Posterior vena cava (tissue), 2 donors: ENCODE measurements at regions not wholly inside any gene's neighbourhood (a gene's known extent, or its start where the extent isn't known, plus 50 kb on each side); places are given as distances from the start of the nearest gene placed in this dataset.
"Not testable (repeated sequence)": the region's sequence is repeated elsewhere in the genome, so short reads cannot be mapped to it uniquely, and the experiment has no call there.

Experiments
- DNase-seq: peaks from one replicate; pipeline ENCODE4 v3.0.0-alpha.2; 2020; ENCODE audit warnings: low spot score
- intact Hi-C, 2 donors: fragments of 100-400 bp; cut with DNase I; formaldehyde crosslinking; loops; one replicate each; pipeline versions ENCODE4 v1.14.1 to v1.14.2; 2022 to 2023
- donor health status: DM: yes; HTN: yes; CAD: no.
- donor health status: DM: yes; HTN: yes; CAD: no.

DNA sequence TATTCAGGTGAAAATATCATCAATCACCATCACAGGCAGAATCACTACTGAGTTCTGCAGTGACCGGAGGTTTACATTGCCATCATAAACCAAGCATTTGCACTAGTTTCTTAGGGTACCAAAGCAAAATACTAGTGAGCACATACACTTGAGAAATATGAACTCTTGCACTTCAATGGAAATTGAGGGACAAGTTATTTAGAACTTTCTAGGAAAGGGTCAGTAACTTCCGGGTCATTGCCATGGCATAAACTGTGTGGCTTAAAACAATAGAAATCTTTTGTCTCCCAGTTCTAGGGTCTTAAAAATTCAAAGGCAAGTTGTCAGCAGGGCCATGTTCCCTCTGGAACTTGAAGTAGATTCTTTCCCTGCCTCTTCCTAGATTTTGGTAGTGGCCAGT is 197.5 kb downstream of the ZC3H11B start:
- DNase-seq, result no peak
- intact Hi-C loops, result no loop called here

DNA sequence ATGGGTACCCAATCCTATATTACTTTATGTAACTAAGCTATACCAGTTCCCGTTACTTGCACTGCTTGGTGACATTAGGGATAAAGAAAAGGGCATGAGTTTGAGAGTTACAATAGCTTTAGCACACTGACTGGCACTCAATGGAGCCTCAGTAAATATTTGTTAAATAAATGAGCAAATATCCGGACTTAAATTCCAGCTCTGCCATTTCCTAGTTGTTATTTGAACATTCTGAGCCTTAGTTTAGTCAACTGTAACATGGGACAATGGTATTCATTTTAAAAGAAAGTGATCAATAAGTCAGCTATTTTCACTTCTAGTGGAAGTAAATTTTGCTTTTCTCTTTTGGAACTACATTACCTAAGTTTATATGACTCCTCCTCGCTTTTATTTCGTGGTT is 198.7 kb downstream of the ZC3H11B start:
- DNase-seq, result no peak
- intact Hi-C loops, result no loop called here

DNA sequence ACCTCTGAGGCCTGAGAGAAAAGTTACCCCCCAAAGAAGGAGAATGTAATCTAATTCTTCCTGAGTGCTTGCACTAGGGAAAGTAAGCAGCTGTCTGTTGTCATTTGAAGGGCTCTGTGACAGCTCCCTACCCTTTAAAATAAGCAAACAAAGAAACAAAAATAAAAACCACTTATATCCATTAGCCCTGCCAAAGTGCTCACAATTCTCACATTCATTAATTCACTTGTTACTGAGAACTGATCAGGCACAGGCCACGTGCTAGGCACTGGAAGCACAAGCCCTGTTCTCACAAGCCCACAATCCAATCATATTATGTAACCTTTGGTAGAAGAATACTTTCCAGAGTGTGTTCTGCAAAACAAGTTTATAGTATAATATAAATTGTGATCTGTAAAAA is 199.4 kb downstream of the ZC3H11B start:
- DNase-seq, result no peak
- intact Hi-C loops, result no loop called here

DNA sequence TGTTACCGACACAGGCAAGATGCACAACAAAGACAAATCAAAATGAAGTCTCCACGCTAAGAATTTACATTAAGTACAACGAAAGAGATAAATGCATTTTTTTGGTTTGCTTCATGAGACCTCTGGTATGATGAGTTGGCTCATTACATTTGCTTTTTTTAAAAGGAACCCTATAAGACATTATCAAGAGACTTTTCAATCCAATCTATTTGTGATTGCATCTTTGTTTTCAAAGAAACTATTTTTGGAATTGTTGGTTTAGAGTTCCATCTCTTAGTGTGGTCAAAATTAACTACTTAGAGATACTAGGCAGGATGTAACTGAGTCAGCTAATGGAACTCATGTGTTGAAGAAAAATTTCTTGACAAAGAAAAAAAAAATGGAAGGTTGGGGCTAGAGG is 200.1 kb downstream of the ZC3H11B start:
- intact Hi-C loops, result no loop called here
- DNase-seq, result no peak

DNA sequence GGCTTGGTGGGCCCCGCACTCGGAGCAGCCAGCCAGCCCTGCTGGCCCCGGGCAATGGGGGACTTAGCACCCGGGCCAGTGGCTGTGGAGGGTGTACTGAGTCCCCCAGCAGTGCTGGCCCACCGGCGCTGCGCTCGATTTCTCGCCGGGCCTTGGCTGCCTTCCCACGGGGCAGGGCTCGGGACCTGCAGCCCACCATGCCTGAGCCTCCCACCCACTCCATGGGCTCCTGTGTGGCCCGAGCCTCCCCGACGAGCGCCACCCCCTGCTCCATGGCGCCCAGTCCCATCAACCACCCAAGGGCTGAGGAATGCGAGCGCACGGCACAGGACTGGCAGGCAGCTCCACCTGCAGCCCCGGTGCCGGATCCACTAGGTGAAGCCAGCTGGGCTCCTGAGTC is 202.2 kb downstream of the ZC3H11B start:
- DNase-seq, intact Hi-C loops: not testable (repeated sequence)

DNA sequence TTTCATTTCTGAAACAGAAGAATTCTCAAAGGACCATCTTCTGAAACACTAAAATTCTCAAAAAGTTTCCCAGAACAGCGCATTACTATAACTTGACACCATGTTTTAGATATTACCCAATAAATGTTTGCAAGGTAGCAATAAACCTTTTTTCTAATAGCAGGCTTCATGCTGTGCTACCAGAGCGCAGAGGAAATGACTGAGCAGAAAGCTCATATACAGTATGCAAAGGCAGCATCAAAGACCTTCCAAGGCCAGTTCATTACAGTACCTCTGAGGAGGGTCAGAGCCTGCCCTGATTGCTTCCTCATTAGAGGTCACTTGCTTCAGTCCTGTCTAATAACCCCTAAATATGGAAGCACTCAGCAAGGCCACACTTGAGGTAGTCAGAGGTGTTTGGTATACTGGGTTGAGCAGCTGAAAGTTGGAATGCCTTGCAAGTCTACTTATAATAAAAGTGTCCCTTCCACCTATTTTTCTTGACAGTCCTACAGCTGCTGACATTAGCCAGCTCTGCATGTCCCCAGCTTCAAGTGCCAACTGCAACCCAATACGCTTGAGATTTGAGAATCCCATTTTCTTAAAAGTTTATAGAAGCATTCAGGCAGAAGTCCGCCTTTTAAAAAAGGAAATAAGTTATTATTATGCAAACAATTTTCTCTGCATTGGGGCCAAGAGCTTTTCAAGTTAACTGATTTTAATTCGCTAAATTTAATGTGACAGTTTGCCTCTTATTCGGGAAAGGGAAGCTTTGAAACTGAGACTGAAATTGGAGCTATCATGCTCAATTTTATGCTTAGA is 207.2 kb downstream of the ZC3H11B start:
- intact Hi-C loops, result no loop called here
- no peak for DNase-seq

DNA sequence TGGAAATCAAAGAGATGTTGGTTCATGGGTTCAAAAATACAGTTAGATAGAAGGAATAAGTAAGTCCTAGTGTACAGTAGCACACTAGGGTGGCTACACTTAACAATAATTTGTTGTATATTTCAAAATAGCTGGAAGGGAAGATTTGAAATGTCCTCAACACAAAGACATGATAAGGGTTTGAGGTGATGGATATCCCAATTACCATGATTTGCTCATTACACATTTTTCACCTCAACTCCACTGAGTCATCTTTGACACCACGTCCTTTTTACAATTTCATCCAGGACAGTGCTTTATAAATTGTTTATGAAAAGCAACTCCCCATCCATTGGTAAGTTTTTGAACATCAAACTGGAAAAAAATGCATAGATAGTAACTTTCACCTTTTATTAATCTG is 208.3 kb downstream of the ZC3H11B start:
- DNase-seq, result no peak
- intact Hi-C loops, result no loop called here

DNA sequence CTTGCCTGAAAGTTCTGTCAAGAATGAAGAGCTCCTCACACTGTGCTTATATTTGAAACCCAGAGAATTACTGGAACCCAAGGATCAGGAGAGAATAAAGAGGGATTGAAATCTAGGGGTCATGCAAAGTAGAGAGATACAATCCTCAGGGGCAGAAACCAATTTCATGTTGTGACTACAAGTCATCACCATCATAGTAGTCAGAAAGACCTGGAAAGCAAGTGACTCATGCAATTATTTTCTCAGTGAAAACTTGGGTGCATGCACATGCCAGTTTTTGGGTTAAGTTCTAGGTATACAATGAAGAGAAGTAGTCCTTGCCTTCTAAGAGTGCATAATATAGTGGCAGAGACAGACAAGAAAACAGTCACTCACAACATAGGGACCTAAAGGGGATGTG is 210.0 kb downstream of the ZC3H11B start:
- DNase-seq, result no peak
- intact Hi-C loops, result no loop called here

DNA sequence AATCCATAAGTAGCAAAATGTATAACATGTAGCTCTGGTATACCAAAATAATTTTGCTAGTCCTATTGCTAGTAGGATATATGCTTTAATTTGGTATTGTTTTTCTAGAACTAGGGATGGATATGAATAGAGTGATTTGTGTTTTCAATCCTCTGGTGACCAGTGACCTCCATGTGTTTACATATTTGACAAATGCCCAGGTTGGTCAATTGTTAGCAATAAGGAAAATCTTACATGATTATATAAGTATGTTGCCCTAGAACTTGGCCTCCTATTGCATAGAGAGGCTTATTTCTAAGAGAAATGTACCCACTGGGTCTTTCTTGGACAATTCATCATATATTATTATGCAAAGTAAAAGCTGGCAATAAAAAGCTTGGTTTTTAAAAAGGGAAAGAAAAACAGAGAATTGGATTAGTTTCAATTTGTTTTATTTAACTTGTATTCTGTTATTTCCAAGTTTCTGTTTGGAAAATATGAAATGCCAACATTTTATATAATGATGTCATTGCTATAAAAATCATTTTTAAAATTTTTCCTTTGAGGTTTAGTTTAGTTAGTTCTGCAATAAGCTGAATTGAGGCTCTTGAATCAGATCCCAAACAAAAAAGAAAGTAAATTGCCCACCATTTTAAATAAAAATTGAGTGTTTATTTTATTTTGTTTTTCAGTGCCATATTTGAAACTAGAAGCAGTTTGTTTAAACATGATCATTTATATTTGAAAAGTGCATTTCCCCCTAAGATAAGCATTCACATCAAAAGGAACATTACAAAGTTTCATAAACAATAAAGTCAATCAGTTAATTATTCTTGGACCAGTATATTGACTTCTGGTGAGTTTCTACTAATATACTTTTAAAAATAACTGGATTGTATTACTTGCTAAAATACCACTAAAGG is 210.9 kb downstream of the ZC3H11B start:
- intact Hi-C loops, result no loop called here
- DNase-seq, result no peak

DNA sequence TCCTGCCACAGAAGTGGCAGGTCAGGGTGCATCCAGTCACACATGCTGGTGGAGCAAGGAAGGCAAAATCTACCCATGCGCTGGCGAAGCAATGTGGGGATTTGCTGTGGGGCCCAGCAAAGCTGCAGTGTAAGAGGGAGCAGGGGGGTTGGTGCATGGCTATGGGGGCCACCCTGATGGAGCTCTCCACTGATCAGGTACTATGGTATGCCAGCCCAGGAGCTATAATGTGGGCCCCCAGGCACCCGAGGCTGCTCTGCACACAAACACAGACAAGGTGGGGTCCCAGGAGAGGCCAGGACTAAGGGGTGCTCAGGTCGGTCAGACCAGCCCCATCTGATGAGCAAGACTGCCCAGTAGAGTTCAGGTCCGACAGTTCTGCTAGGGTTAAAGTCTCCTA is 213.5 kb downstream of the ZC3H11B start:
- DNase-seq, result no peak
- intact Hi-C loops, result no loop called here

DNA sequence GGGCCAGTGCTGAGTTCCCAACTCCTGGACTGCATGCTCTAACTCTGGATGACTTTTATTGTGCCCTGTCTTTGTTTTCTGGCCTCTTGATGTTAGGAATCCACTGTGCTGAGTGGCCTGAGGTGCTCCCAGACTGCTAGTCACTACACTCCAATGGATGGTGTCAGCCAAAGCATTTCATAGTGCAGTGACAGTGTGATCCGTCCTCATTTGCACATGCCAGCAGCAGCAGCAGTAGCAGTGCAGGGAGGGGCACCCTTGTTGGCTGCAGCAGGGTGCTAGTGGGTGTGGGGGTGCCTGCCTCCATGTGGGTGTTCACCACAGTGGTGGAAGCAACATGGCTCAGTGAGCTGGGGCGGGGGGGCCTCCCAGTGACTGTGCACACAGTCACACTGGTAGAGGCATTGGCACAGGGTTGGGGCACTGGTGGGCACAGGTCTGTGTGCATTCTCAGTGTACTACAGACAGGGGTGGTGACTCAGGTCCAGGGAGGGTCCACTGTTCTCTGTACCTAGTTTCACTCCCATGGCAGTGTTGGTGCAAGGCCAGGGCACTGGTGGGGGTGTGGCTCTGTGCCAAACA is 214.0 kb downstream of the ZC3H11B start:
- intact Hi-C loops, result no loop called here
- DNase-seq, result no peak

DNA sequence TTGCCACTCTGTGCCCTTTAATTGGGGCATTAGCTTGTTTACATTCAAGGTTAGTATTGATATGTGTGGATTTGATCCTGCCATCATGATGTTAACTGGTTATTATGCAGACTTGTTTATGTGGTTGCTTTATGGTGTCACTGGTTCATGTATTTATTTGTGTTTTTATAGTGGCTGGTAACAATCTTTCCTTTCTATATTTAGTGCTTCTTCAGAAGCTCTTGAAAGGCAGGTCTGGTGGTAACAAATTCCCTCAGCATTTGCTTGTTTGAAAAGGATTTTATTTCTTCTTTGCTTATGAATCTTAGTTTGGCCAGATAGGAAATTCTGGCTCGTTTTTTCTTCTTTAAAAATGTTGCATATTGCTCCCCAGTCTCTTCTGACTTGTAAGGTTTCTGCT is 215.4 kb downstream of the ZC3H11B start:
- intact Hi-C loops, result no loop called here
- DNase-seq, result no peak

DNA sequence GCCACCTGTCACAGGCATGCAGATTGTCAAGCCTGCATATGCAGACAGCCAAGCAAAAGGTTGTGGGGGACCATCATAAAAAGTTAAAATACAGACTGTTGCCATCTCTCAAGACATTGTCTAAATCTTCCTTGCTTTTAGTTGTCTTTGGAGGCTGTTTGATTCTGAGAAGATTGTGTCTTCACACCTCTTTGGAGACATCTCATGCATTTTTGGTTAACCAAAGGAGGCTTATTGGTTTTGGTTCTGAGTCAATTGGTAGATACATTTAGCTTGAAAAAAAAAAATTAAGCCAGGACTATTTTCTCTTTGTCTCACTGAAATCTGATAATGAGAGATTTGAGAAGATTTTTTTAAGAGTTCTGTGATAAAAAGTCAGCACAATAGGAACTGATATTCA is 217.6 kb downstream of the LYPLAL1 start:
- intact Hi-C loops, result no loop called here

DNA sequence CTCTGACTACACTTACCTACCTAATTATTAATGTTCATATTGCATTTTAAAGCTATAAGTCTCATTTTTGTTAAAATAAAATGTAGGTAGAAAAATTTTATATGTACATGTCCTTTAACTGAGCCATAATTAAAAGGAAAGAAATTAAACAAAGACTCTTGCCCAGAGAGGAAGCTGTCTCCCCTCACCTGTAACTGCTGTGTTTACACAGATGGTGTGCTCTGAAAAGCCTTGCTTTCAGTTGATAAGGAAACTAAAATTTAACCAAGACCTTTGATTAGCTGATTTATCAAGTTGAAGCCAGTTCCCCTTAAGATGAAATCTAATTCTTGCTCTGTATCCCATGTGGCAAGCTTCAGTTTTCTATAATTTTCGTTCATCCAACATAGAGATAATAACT is 213.5 kb downstream of the LYPLAL1 start:
- intact Hi-C loops, result no loop called here
- DNase-seq, result no peak

More for the DNA sequence above, 217.6 kb downstream of the LYPLAL1 start:
- DNase-seq, result no peak

DNA sequence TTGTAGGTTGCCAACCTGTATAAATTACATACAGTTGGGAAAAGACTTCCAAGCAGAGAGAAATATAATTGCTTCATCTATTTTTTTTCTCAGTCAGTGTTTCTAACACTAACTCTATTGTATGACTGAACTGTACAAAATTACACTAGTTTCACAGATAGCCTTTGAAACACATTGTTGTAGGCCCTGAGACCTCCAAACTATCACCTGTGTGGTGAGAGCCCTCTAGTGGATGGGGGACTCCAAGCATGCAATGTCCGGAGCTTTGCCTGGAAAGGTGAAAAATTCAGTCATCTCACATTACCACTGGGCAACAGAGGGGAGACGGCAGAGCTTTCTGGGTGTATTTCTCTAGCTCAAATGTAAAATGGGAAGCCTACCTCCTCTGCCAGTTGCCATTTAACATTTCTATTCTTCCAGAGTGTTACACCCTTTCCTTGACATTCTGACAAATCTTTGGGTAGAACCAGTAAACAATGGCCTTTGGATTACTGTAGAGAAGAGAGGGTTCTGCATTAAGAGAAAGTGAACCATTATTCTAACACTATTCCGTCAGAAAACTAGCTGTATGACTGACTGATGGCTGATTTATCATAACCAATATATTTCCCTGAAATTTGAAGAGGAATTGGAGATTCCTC is 212.2 kb downstream of the LYPLAL1 start:
- intact Hi-C loops, result no loop called here
- DNase-seq, result no peak

DNA sequence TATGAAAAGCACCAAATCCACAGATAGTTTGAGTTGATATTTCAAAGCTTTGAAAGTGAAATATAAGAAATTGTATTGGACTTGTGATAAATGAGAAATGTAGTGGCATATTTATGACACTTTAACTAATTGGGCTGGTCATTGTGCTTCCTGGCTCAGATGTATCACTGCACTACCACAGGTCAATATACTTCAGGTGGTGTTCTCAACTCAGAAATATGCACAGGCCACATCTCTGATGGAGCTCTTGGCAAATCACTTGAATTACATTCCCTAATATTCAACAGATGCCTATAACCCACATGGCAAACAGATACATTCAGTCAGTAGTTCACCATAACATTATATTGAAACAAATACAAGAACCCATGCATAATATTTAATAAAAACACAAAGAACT is 209.6 kb downstream of the LYPLAL1 start:
- DNase-seq, result no peak
- intact Hi-C loops, result no loop called here

DNA sequence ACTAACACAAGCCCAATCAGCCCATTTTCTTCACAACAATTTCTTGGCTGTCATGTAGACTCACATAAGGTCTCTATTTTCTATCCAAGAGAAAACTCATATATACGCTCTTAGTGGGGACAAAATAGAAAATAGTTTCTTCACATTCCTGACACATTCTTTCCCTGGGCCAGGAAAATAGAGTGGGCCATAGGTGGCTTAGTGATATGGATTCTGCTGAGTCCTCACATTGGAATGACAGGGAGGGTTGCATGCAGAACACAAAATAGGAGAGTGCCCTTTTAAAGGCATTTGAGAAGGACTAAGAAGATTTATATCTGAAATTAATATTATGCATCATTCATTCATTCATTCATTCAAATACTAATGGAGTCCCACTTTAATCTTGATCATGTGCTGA is 207.7 kb downstream of the LYPLAL1 start:
- DNase-seq, result no peak
- intact Hi-C loops, result no loop called here

DNA sequence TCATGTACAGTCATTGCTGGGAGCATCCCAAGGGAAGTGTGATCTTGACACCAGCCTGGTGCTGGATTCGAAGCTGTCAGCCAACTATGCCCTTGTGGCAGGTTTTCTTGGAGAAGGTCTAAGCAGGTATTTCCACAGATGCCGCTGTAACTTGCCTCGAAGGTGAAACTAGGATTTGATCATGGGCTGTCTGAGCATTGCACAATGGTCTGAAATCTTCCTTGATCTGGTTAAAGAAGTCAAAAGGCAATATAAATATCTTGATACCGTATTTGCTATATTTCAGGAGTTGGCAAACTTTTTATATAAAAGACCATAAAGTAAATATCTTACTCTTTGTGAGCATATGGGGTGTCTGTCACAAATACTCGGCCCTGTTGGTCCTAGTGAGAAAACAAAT is 206.8 kb downstream of the LYPLAL1 start:
- intact Hi-C loops, result no loop called here
- DNase-seq, result no peak

DNA sequence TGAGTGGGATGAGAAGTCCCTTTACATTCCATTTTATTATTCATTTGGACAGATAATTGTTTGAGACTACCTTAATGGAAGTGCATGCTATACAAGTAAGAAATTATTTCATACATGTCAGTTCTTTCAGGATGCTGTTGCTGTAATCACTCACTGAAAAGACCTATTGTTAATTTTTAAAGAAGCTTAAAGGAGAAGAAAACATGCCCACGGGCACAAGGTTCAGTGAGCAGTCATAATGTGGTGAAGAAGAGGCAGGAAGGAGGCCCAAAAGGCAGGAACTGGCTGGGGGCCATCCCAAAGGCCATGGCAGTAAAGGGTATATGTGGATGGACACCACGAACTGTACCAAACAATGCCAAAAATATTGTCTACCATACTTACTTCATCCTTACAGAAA is 206.0 kb downstream of the LYPLAL1 start:
- DNase-seq, result no peak
- intact Hi-C loops, result no loop called here

DNA sequence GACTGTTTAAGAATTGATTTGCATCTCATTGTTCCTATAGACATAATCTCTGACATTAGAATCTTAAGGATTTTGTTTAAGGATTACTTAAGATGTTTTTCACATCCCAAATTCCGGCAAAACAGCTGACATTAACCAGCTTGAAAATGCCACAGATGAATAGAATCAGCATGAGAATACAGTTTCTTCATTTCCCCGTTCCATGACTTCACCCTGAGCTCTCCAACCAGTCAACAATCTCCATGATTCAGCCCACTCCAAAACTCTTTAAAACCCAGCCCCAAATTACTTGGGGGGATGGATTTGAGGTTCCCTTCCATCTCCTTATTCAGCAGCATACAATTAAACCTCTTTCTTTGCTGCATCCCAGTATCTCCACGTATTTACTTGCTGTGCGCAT is 201.0 kb downstream of the LYPLAL1 start:
- no peak for DNase-seq
- intact Hi-C loops, result no loop called here
